HEK293 (cell line): ENCODE measurements at regions not wholly inside any gene's neighbourhood (a gene's known extent, or its start where the extent isn't known, plus 50 kb on each side); places are given as distances from the start of the nearest gene placed in this dataset.

Experiments used
- CTCF ChIA-PET: fragments of 350-600 bp; formaldehyde crosslinking; extraction: SDS; loops from one replicate; lab custom pipeline; 2021; ENCODE audit warnings: antibody characterized with exemption; lab: Yijun Ruan, JAX
- POLR2A ChIA-PET: fragments of 300-600 bp; formaldehyde crosslinking; extraction: SDS; loops from one replicate; lab custom pipeline; 2020; ENCODE audit warnings: antibody characterized with exemption, inconsistent platforms; lab: Yijun Ruan, JAX
- H3K27ac ChIP-seq: fragments of 200-500 bp; sonication (Bioruptor generic); 2 replicates; pipeline ENCODE4 v1.5.1; 2014; ENCODE audit warnings: low read depth, low read length, control low read depth, inconsistent platforms; ENCODE audit errors: extremely low read depth
- H3K36me3 ChIP-seq, 2 experiments: fragments of 200-500 bp in 1 of 2; sonication (Bioruptor generic) in 1 of 2; 1 replicate in 1 of 2; 2 replicates in 1 of 2; pipeline ENCODE4 v1.5.1; 2014 to 2017; ENCODE audit warnings: inconsistent platforms in 2 of 2, low read length in 2 of 2; ENCODE audit not compliant: control insufficient read depth in 2 of 2, insufficient read depth in 1 of 2
- H3K4me1 ChIP-seq: fragments of 200-500 bp; sonication (Bioruptor generic); 2 replicates; pipeline ENCODE4 v1.5.1; 2014; ENCODE audit warnings: mild to moderate bottlenecking, low read length, inconsistent platforms; ENCODE audit not compliant: control insufficient read depth, insufficient read depth
- H3K4me3 ChIP-seq: 2 replicates; pipeline ENCODE4 v1.5.1; 2011; ENCODE audit warnings: low read depth, mild to moderate bottlenecking, control low read depth, low read length, moderate library complexity
- H3K9me3 ChIP-seq: fragments of 200-500 bp; sonication (Bioruptor generic); 2 replicates; pipeline ENCODE4 v1.5.1; 2014; ENCODE audit warnings: low read depth, low read length, inconsistent platforms; ENCODE audit not compliant: control insufficient read depth, insufficient read depth
- GLIS1 ChIP-seq: fragments of 450-650 bp; formaldehyde crosslinking; IDR thresholded peaks from 2 replicates; pipeline ENCODE4 v1.5.1; 2016; ENCODE audit warnings: missing biosample characterization, missing genetic modification characterization
- GLIS2 ChIP-seq: fragments of 450-650 bp; formaldehyde crosslinking; IDR thresholded peaks from 2 replicates; pipeline ENCODE4 v1.5.1; 2016; ENCODE audit warnings: missing biosample characterization, missing genetic modification characterization
- HOXA7 ChIP-seq: sonication (generic); formaldehyde crosslinking; IDR thresholded peaks from 2 replicates; pipeline ENCODE4 v1.8.1; 2022; ENCODE audit warnings: missing genetic modification reagents, borderline replicate concordance
- PATZ1 ChIP-seq: fragments of 450-650 bp; formaldehyde crosslinking; IDR thresholded peaks from 2 replicates; pipeline ENCODE4 v1.5.1; 2016; ENCODE audit warnings: missing biosample characterization, missing genetic modification characterization
- PRDM2 ChIP-seq: fragments of 450-650 bp; formaldehyde crosslinking; IDR thresholded peaks from 2 replicates; pipeline ENCODE4 v1.5.1; 2016; ENCODE audit warnings: missing biosample characterization, missing genetic modification characterization, borderline replicate concordance
- REPIN1 ChIP-seq: fragments of 450-650 bp; formaldehyde crosslinking; IDR thresholded peaks from 2 replicates; pipeline ENCODE4 v1.5.1; 2017; ENCODE audit warnings: missing biosample characterization, missing genetic modification characterization, low read depth
- YY2 ChIP-seq: fragments of 450-650 bp; formaldehyde crosslinking; IDR thresholded peaks from 2 replicates; pipeline ENCODE4 v1.5.1; 2016; ENCODE audit warnings: missing biosample characterization, missing genetic modification characterization
- ZBTB7A ChIP-seq: fragments of 450-650 bp; formaldehyde crosslinking; IDR thresholded peaks from 2 replicates; pipeline ENCODE4 v1.5.1; 2016; ENCODE audit warnings: low read depth, missing biosample characterization, missing genetic modification characterization
- ZNF133 ChIP-seq: fragments of 450-650 bp; formaldehyde crosslinking; IDR thresholded peaks from 2 replicates; pipeline ENCODE4 v1.5.1; 2016; ENCODE audit warnings: missing biosample characterization, missing genetic modification characterization
- ZNF221 ChIP-seq: fragments of 450-650 bp; formaldehyde crosslinking; IDR thresholded peaks from 2 replicates; pipeline ENCODE4 v1.5.1; 2017; ENCODE audit warnings: missing biosample characterization, missing genetic modification characterization, borderline replicate concordance
- ZNF274 ChIP-seq, 2 experiments: fragments of 200-500 bp in 1 of 2; fragments of 450-650 bp in 1 of 2; sonication (Bioruptor generic) in 1 of 2; formaldehyde crosslinking in 1 of 2; IDR thresholded peaks; 2 replicates each; pipeline versions ENCODE4 v1.5.1 to v1.6.1; 2014 to 2016; ENCODE audit warnings: borderline replicate concordance in 1 of 2, inconsistent platforms in 1 of 2, low read length in 1 of 2, missing biosample characterization in 1 of 2, missing genetic modification characterization in 1 of 2
- ZNF280D ChIP-seq: fragments of 450-650 bp; formaldehyde crosslinking; IDR thresholded peaks from 2 replicates; pipeline ENCODE4 v1.5.1; 2016; ENCODE audit warnings: missing biosample characterization, missing genetic modification characterization
- ZNF341 ChIP-seq: fragments of 450-650 bp; formaldehyde crosslinking; IDR thresholded peaks from 2 replicates; pipeline ENCODE4; 2016; ENCODE audit warnings: low read depth, missing biosample characterization, missing genetic modification characterization
- ZNF473 ChIP-seq: fragments of 450-650 bp; formaldehyde crosslinking; IDR thresholded peaks from 2 replicates; pipeline ENCODE4 v1.5.1; 2017; ENCODE audit warnings: missing biosample characterization, missing genetic modification characterization
- ZNF558 ChIP-seq: fragments of 450-650 bp; formaldehyde crosslinking; IDR thresholded peaks from 2 replicates; pipeline ENCODE4 v1.5.1; 2016; ENCODE audit warnings: missing biosample characterization, missing genetic modification characterization
- ZNF600 ChIP-seq: fragments of 450-650 bp; formaldehyde crosslinking; IDR thresholded peaks from 2 replicates; pipeline ENCODE4 v1.5.1; 2016; ENCODE audit warnings: missing biosample characterization, missing genetic modification characterization
- ZNF621 ChIP-seq: fragments of 450-650 bp; formaldehyde crosslinking; IDR thresholded peaks from 2 replicates; pipeline ENCODE4 v1.5.1; 2017; ENCODE audit warnings: missing biosample characterization, missing genetic modification characterization
- ZNF626 ChIP-seq: fragments of 450-650 bp; sonication (Bioruptor Pico); formaldehyde crosslinking; IDR thresholded peaks from 2 replicates; pipeline ENCODE4 v1.5.1; 2018; ENCODE audit warnings: missing biosample characterization, missing genetic modification characterization, inconsistent platforms

- Histone ChIP-seq H3K36me3 (no peaks in the 10 kb centered on the region), H3K27ac (no peak overlapping the region), H3K9me3 (no peaks in the 10 kb centered on the region), H3K4me3 (no peak overlapping the region), H3K4me1 (no peaks in the 10 kb centered on the region)
- TF ChIP-seq PRDM2 (tag by site-specific recombination), result no peak
- TF ChIP-seq YY2 (tag by site-specific recombination), result no peak
- TF ChIP-seq ZNF626 (tag by site-specific recombination), result no peak
- TF ChIP-seq ZNF133 (tag by site-specific recombination), result no peak
- no peak for TF ChIP-seq REPIN1 (tag by site-specific recombination)
- no peak for TF ChIP-seq HOXA7 (CRISPR knock-in tag)
- TF ChIP-seq ZNF621, result no peak
- no peak for TF ChIP-seq ZNF341 (tag by site-specific recombination)
- TF ChIP-seq ZNF473 (tag by site-specific recombination), result no peak
- TF ChIP-seq GLIS2 (tag by site-specific recombination), result no peak
- no peak for TF ChIP-seq ZNF274 (IDR thresholded peaks at IDR 0.05; ENCODE audit: low read length)
- TF ChIP-seq ZNF274 (tag by site-specific recombination; IDR thresholded peaks at IDR 0.05; ENCODE audit: borderline replicate concordance), result no peak
- no peak for TF ChIP-seq ZNF558
- TF ChIP-seq GLIS1 (tag by site-specific recombination), result no peak
- ChIA-PET POLR2A (no interaction called here), CTCF (interaction anchor here (0.7 to 1.7 kb wide), 5 partner anchors 51 to 325 kb away, joined by 3 to 7 read pairs (median 4); no protein-coding TSS in a partner anchor)
These were observed 62.9 kb upstream of the OPN4 start for GRCh38 chr10:86591436-86591835.

- CTCF ChIA-PET, result interaction anchor here (0.7 to 1.7 kb wide), 4 partner anchors 31 to 324 kb away, joined by 3 to 5 read pairs (median 4); no protein-coding TSS in a partner anchor
- H3K4me1 ChIP-seq, result no peaks in the 10 kb centered on the region
- no peak overlapping the region for H3K27ac ChIP-seq
- H3K36me3 ChIP-seq, result no peaks in the 10 kb centered on the region
- no peaks in the 10 kb centered on the region for H3K9me3 ChIP-seq
- H3K4me3 ChIP-seq, result no peak overlapping the region
- POLR2A ChIA-PET, result no interaction called here
- TF ChIP-seq ZBTB7A (tag by site-specific recombination) (no peak), ZNF221 (tag by site-specific recombination) (no peak), PATZ1 (tag by site-specific recombination) (no peak), ZNF600 (tag by site-specific recombination) (no peak), ZNF280D (tag by site-specific recombination) (no peak), PRDM2 (tag by site-specific recombination) (no peak), ZNF133 (tag by site-specific recombination) (no peak)
These were observed 61.9 kb upstream of the OPN4 start for GRCh38 chr10:86592413-86592812.
